A549 (cell line): ENCODE measurements at regions not wholly inside any gene's neighbourhood (a gene's known extent, or its start where the extent isn't known, plus 50 kb on each side); places are given as distances from the start of the nearest gene placed in this dataset.

Experiments used
- ATAC-seq, 2 experiments: fragments of 200-7000 bp in 1 of 2; fragments of >200 bp in 1 of 2; cut with Nextera tagmentation in 1 of 2; cut with Tn5 transposase in 1 of 2; 3 replicates each; pipeline versions ENCODE4 v1.8.0 to v1.9.1; 2018 to 2020; ENCODE audit warnings: mild to moderate bottlenecking in 1 of 2, moderate library complexity in 1 of 2
- CTCF ChIA-PET: fragments of 300-600 bp; sonication (Branson Sonifier 250); formaldehyde crosslinking; extraction: SDS; loops from one replicate; lab custom pipeline; 2021; ENCODE audit warnings: antibody characterized with exemption, inconsistent platforms; lab: Yijun Ruan, JAX
- POLR2A ChIA-PET: fragments of 350-600 bp; formaldehyde crosslinking; extraction: SDS; loops from one replicate; lab custom pipeline; 2021; ENCODE audit warnings: antibody characterized with exemption, inconsistent platforms; lab: Yijun Ruan, JAX
- DNase-seq, 2 experiments: peaks; one replicate each; pipeline versions ENCODE4 v3.0.0 to v3.0.0-alpha.2; 2011 to 2016; ENCODE audit warnings: low read depth in 1 of 2, low spot score in 1 of 2
- FAIRE-seq: peaks from 2 replicates; lab custom pipeline; 2011; peaks lifted over from hg19 to GRCh38; lab: Jason Lieb, UNC
- H3K27ac ChIP-seq, 2 experiments: fragments of >200 bp; sonication (Bioruptor Twin); formaldehyde crosslinking; 3 replicates each; pipeline ENCODE4 v1.5.1; 2016 to 2017
- H3K4me1 ChIP-seq: fragments of >200 bp; sonication (Bioruptor Twin); formaldehyde crosslinking; 3 replicates; pipeline ENCODE4 v1.6.1; 2016
- H3K4me2 ChIP-seq: fragments of >200 bp; sonication (Bioruptor Twin); formaldehyde crosslinking; 3 replicates; pipeline ENCODE4 v1.6.1; 2016
- H3K4me3 ChIP-seq: fragments of >200 bp; sonication (Bioruptor Twin); formaldehyde crosslinking; 3 replicates; pipeline ENCODE4 v1.5.1; 2016
- H3K9me3 ChIP-seq: fragments of >200 bp; sonication (Bioruptor Twin); formaldehyde crosslinking; 3 replicates; pipeline ENCODE4 v1.6.1; 2016
- ATOH8 ChIP-seq: fragments of 250-450 bp; sonication (Bioruptor Pico); IDR thresholded peaks from 2 replicates; pipeline ENCODE4 v1.5.0; 2020; ENCODE audit warnings: low read depth, mild to moderate bottlenecking, moderate library complexity
- CBX2 ChIP-seq: fragments of 200-600 bp; sonication (generic); IDR thresholded peaks from 2 replicates; pipeline ENCODE4 v1.6.1; 2016; ENCODE audit warnings: low read depth, mild to moderate bottlenecking, borderline replicate concordance
- CHD4 ChIP-seq: fragments of 200-600 bp; sonication (generic); IDR thresholded peaks from 2 replicates; pipeline ENCODE4 v1.6.1; 2016; ENCODE audit warnings: antibody characterized with exemption, mild to moderate bottlenecking, borderline replicate concordance
- EHF ChIP-seq: fragments of 250-450 bp; sonication (Bioruptor Pico); IDR thresholded peaks from 2 replicates; pipeline ENCODE4 v1.5.0; 2020; ENCODE audit warnings: mild to moderate bottlenecking
- EP300 ChIP-seq, 2 experiments: fragments of >200 bp; sonication (Bioruptor Twin); formaldehyde crosslinking; IDR thresholded peaks; 2 replicates in 1 of 2; 3 replicates in 1 of 2; pipeline ENCODE4 v1.6.1; 2016 to 2017
- FOSB ChIP-seq: fragments of 250-450 bp; sonication (Bioruptor Pico); IDR thresholded peaks from 2 replicates; pipeline ENCODE4 v1.5.0; 2020; ENCODE audit warnings: mild to moderate bottlenecking, moderate library complexity
- FOSL2 ChIP-seq, 2 experiments: fragments of 450-650 bp in 1 of 2; fragments of >200 bp in 1 of 2; sonication (Bioruptor Twin) in 1 of 2; formaldehyde crosslinking; IDR thresholded peaks; 2 replicates each; pipeline versions ENCODE4 v1.5.0 to v1.6.1; 2016 to 2020; ENCODE audit warnings: mild to moderate bottlenecking in 1 of 2, moderate library complexity in 1 of 2
- HDAC2 ChIP-seq: fragments of 200-600 bp; sonication (generic); IDR thresholded peaks from 2 replicates; pipeline ENCODE4 v1.6.1; 2016
- HOXA7 ChIP-seq: fragments of 250-450 bp; sonication (Bioruptor Pico); IDR thresholded peaks from 2 replicates; pipeline ENCODE4 v1.5.0; 2020; ENCODE audit warnings: mild to moderate bottlenecking, moderate library complexity
- HOXB13 ChIP-seq: fragments of 250-450 bp; sonication (Bioruptor Pico); IDR thresholded peaks from 2 replicates; pipeline ENCODE4 v1.5.0; 2020; ENCODE audit warnings: low read depth, mild to moderate bottlenecking, moderate library complexity
- HOXB5 ChIP-seq: fragments of 250-450 bp; sonication (Bioruptor Pico); IDR thresholded peaks from 2 replicates; pipeline ENCODE4 v1.5.0; 2020; ENCODE audit warnings: mild to moderate bottlenecking, moderate library complexity
- JUN ChIP-seq, 2 experiments: fragments of >200 bp; sonication (Bioruptor Twin); formaldehyde crosslinking; IDR thresholded peaks; 2 replicates in 1 of 2; 3 replicates in 1 of 2; pipeline ENCODE4 v1.6.1; 2016 to 2017
- MAFK ChIP-seq: fragments of 450-650 bp; IDR thresholded peaks from 2 replicates; pipeline ENCODE4 v1.6.1; 2014; ENCODE audit not compliant: partially characterized antibody
- MAX ChIP-seq: IDR thresholded peaks from 2 replicates; pipeline ENCODE4 v1.6.1; 2012
- NPAS2 ChIP-seq: fragments of 250-450 bp; sonication (Bioruptor Pico); IDR thresholded peaks from 2 replicates; pipeline ENCODE4 v1.8.0; 2022; ENCODE audit warnings: mild to moderate bottlenecking, moderate library complexity, borderline replicate concordance
- PBX3 ChIP-seq: IDR thresholded peaks from 2 replicates; pipeline ENCODE4 v1.6.1; 2012
- POLR2AphosphoS2 ChIP-seq: conservative IDR thresholded peaks from 2 replicates; pipeline ENCODE4 v1.6.1; 2012; ENCODE audit warnings: low read length, improper control_type of control experiment, inconsistent platforms
- RARB ChIP-seq: fragments of 250-450 bp; sonication (Bioruptor Pico); IDR thresholded peaks from 2 replicates; pipeline ENCODE4 v1.8.0; 2021; ENCODE audit warnings: mild to moderate bottlenecking, moderate library complexity
- RNF2 ChIP-seq: fragments of 200-600 bp; sonication (generic); IDR thresholded peaks from 2 replicates; pipeline ENCODE4 v1.6.1; 2016; ENCODE audit warnings: low read depth, mild to moderate bottlenecking, antibody characterized with exemption, moderate library complexity, borderline replicate concordance
- SMC3 ChIP-seq: fragments of >200 bp; sonication (Bioruptor Twin); formaldehyde crosslinking; IDR thresholded peaks from 3 replicates; pipeline ENCODE4 v1.6.1; 2018; ENCODE audit warnings: inconsistent platforms
- TFCP2L1 ChIP-seq: fragments of 250-450 bp; sonication (Bioruptor Pico); IDR thresholded peaks from 2 replicates; pipeline ENCODE4 v1.5.0; 2021; ENCODE audit warnings: mild to moderate bottlenecking
- TP53 ChIP-seq: fragments of 250-450 bp; sonication (Bioruptor Pico); IDR thresholded peaks from 2 replicates; pipeline ENCODE4 v1.5.0; 2021; ENCODE audit warnings: mild to moderate bottlenecking, moderate library complexity
- ZC3H11A ChIP-seq: fragments of 450-650 bp; IDR thresholded peaks from 2 replicates; pipeline ENCODE4 v1.6.1; 2014; ENCODE audit warnings: antibody characterized with exemption, mild to moderate bottlenecking
- ZNF302 ChIP-seq: fragments of 250-450 bp; sonication (Bioruptor Pico); IDR thresholded peaks from 2 replicates; pipeline ENCODE4 v1.9.0; 2021; ENCODE audit warnings: inconsistent platforms, mild to moderate bottlenecking, moderate library complexity
- ZSCAN20 ChIP-seq: fragments of 250-450 bp; sonication (Bioruptor Pico); IDR thresholded peaks from 2 replicates; pipeline ENCODE4 v1.8.0; 2022; ENCODE audit warnings: mild to moderate bottlenecking, moderate library complexity
- whole genome bisulfite sequencing: methylation state at CpG from one replicate; pipeline ENCODE4 v1.1.6; 2017; ENCODE audit errors: missing lambda C conversion rate; 5-methylcytosine and 5-hydroxymethylcytosine counted together
- TF ChIP-seq, protein P1 (sequence below): fragments of >200 bp; sonication (Bioruptor Twin); formaldehyde crosslinking; IDR thresholded peaks from 2 replicates; pipeline ENCODE4 v1.6.1; 2016
- TF ChIP-seq, protein P2 (sequence below): IDR thresholded peaks from 2 replicates; pipeline ENCODE4 v1.6.1; 2012; ENCODE audit warnings: low read depth, borderline replicate concordance
- TF ChIP-seq, protein P3 (sequence below): fragments of >200 bp; sonication (Bioruptor Twin); formaldehyde crosslinking; IDR thresholded peaks from 3 replicates; pipeline ENCODE4 v1.6.1; 2016

DNA sequence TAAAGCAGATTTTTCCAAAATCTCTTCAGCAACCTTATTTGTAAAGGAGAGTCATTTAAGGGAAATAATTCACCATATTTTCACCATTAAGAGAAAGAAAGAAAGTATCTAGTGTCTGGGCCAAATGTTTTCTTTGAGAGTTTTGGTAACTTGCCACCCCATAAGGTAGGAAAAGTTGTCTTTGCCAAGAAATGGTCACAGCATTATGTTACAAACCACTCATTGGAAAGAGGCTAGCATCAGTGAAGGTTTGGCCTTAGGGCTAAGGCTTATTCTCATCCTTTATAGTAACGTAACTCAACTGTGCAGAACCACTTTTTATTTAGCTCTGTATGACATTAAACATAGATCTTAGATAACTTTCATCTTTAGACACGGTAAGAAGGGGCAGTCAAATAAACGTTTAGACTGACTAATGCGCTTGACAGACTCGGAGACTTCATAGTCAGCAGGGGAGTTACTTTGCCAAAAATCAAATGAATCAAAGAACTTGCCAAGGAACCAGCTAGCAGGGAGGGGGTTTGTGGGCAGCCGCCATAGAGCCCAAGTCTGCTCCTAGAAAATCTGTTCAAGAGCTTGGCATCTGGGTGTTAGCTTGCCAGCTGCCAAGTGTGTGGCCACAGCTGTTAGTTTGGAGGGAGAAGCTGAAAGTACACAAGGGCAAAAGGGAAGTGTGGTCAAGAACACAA, 182.8 kb upstream of the GRID2 start:
- 14% methylated on average over 6 of the region's 6 CpGs for WGBS
- POLR2A ChIA-PET, result no interaction called here

DNA sequence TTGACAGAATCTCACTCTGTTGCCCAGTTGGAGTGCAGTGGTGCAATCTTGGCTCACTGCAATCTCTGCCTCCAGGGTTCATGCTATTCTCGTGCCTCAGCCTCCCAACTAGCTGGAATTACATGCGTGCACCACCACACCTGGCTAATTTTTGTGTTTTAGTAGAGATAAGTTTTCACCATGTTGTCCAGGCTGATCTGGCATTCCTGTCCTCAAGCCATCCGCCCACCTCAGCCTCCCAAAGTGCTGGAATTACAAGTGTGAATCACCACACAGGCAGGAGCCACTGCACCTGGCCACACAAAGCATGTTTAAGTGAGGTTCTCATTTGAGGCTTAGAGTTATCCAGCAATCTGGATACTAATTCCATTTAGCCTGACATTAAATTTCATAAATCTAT, 180.9 kb upstream of the GRID2 start:
- 5% methylated on average over 3 of the region's 3 CpGs for WGBS
- ATAC-seq, result no peak
- Histone ChIP-seq H3K9me3 (no peaks in the 10 kb centered on the region), H3K4me3 (no peak overlapping the region), H3K4me1 (no peaks in the 10 kb centered on the region), H3K4me2 (no peak overlapping the region), H3K27ac (no peak overlapping the region)
- FAIRE-seq, result no peak
- ChIA-PET POLR2A (no interaction called here), CTCF (no interaction called here)
- DNase-seq, result no peak
- TF ChIP-seq ZC3H11A, result no peak
- TF ChIP-seq JUN (IDR thresholded peaks at IDR 0.05), result no peak
- no peak for TF ChIP-seq ATOH8 (CRISPR knock-in tag)
- no peak for TF ChIP-seq MAFK
- no peak for TF ChIP-seq NPAS2 (CRISPR knock-in tag)
- TF ChIP-seq EP300 (IDR thresholded peaks at IDR 0.05), result no peak
- TF ChIP-seq HOXA7 (CRISPR knock-in tag), result no peak
- TF ChIP-seq EHF, result no peak
- TF ChIP-seq, protein P1, sequence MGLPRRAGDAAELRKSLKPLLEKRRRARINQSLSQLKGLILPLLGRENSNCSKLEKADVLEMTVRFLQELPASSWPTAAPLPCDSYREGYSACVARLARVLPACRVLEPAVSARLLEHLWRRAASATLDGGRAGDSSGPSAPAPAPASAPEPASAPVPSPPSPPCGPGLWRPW, result no peak
- TF ChIP-seq, protein P2, sequence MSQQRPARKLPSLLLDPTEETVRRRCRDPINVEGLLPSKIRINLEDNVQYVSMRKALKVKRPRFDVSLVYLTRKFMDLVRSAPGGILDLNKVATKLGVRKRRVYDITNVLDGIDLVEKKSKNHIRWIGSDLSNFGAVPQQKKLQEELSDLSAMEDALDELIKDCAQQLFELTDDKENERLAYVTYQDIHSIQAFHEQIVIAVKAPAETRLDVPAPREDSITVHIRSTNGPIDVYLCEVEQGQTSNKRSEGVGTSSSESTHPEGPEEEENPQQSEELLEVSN, result no peak
- no peak for TF ChIP-seq HOXB13
- TF ChIP-seq RNF2, result no peak
- no peak for TF ChIP-seq HDAC2
- TF ChIP-seq POLR2AphosphoS2, result no peak
- TF ChIP-seq TP53 (CRISPR knock-in tag), result no peak
- TF ChIP-seq ZSCAN20 (CRISPR knock-in tag), result no peak

More for the DNA sequence above, 182.8 kb upstream of the GRID2 start:
- no peak for FAIRE-seq
- CTCF ChIA-PET, result no interaction called here
- ATAC-seq, result no peak
- TF ChIP-seq NPAS2 (CRISPR knock-in tag), result no peak
- no peak for TF ChIP-seq MAX
- TF ChIP-seq, protein P3, sequence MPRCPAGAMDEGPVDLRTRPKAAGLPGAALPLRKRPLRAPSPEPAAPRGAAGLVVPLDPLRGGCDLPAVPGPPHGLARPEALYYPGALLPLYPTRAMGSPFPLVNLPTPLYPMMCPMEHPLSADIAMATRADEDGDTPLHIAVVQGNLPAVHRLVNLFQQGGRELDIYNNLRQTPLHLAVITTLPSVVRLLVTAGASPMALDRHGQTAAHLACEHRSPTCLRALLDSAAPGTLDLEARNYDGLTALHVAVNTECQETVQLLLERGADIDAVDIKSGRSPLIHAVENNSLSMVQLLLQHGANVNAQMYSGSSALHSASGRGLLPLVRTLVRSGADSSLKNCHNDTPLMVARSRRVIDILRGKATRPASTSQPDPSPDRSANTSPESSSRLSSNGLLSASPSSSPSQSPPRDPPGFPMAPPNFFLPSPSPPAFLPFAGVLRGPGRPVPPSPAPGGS, result no peak
- no peak for TF ChIP-seq PBX3
- TF ChIP-seq, all 56 proteins: peak for 0
- no peak overlapping the region for H3K4me3 ChIP-seq
- H3K4me2 ChIP-seq, result no peak overlapping the region
- no peaks in the 10 kb centered on the region for H3K9me3 ChIP-seq
- no peaks in the 10 kb centered on the region for H3K4me1 ChIP-seq
- no peak for DNase-seq
- no peak overlapping the region for H3K27ac ChIP-seq

DNA sequence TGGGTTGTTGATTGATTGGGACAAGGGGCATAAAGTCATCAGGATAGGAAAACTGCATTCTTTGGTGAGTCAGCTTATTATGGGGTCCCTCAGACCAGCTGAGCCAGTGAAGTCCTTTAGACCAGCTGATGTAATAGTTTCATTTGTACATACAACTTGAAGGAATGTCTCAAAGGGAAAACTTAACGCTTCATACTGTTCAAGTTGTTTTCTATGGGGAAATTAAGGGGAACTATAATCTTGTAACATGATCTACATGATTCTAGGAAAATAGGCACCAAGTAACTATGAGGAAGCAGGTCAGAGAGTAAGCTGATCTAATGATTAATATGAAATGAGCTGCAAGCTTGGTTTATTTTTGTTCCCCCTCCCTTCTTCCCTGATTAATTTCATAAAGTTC, 175.1 kb upstream of the GRID2 start:
- DNase-seq (no peak), ATAC-seq (no peak), FAIRE-seq (no peak)
- Histone ChIP-seq H3K4me1 (no peaks in the 10 kb centered on the region), H3K4me2 (no peak overlapping the region), H3K4me3 (no peak overlapping the region), H3K9me3 (no peaks in the 10 kb centered on the region), H3K27ac (no peak overlapping the region)
- CTCF ChIA-PET, result no interaction called here
- TF ChIP-seq HOXB5 (CRISPR knock-in tag) (no peak), SMC3 (no peak), FOSL2 (IDR thresholded peaks at IDR 0.05) (no peak), FOSL2 (CRISPR knock-in tag; IDR thresholded peaks at IDR 0.05) (no peak), RARB (CRISPR knock-in tag) (no peak), TFCP2L1 (CRISPR knock-in tag) (no peak), FOSB (no peak), CHD4 (no peak), RNF2 (no peak), ZNF302 (no peak), CBX2 (no peak)
- WGBS, result 0% methylated on average over 1 of the region's 1 CpG
- POLR2A ChIA-PET, result no interaction called here
